Neuronal stem cell (in vitro differentiated cells): ENCODE measurements at regions not wholly inside any gene's neighbourhood (a gene's known extent, or its start where the extent isn't known, plus 50 kb on each side); places are given as distances from the start of the nearest gene placed in this dataset.
A peak's percentile ranks its signal among the peaks of the same experiment; 100 is the strongest.

Experiments
- DNase-seq: peaks from one replicate; pipeline ENCODE4 v3.0.0-alpha.2; 2013; ENCODE audit warnings: low spot score
- H2AFZ ChIP-seq: one replicate; pipeline ENCODE4 v1.6.1; 2013; ENCODE audit warnings: mild to moderate bottlenecking, low read length, inconsistent platforms
- H2AK5ac ChIP-seq: 2 replicates; pipeline ENCODE4 v1.6.1; 2013; ENCODE audit warnings: low read depth, mild to moderate bottlenecking, inconsistent platforms, low read length, moderate library complexity, mixed read lengths
- H2BK120ac ChIP-seq: 2 replicates; pipeline ENCODE4 v1.6.1; 2013; ENCODE audit warnings: low read depth, mild to moderate bottlenecking, inconsistent platforms, low read length, moderate library complexity, mixed read lengths
- H2BK12ac ChIP-seq: one replicate; pipeline ENCODE4 v1.6.1; 2013; ENCODE audit warnings: low read length, inconsistent platforms
- H2BK15ac ChIP-seq: 2 replicates; pipeline ENCODE4 v1.6.1; 2013; ENCODE audit warnings: mild to moderate bottlenecking, low read length, inconsistent platforms, mixed read lengths
- H2BK5ac ChIP-seq: one replicate; pipeline ENCODE4 v1.6.1; 2013; ENCODE audit warnings: inconsistent platforms, mild to moderate bottlenecking, low read length, moderate library complexity
- H3K14ac ChIP-seq: one replicate; pipeline ENCODE4 v1.6.1; 2013; ENCODE audit warnings: low read length, inconsistent platforms
- H3K18ac ChIP-seq: 2 replicates; pipeline ENCODE4 v1.6.1; 2013; ENCODE audit warnings: low read length, inconsistent platforms
- H3K23ac ChIP-seq: 2 replicates; pipeline ENCODE4 v1.6.1; 2013; ENCODE audit warnings: low read depth, mild to moderate bottlenecking, mixed read lengths, low read length, inconsistent platforms; ENCODE audit not compliant: poor library complexity
- H3K27ac ChIP-seq: replicated peaks from 3 replicates; pipeline ENCODE4 v1.5.1; 2013; ENCODE audit warnings: low read length, inconsistent platforms
- H3K27me3 ChIP-seq, 3 experiments: 2 replicates each; pipeline ENCODE4 v1.6.1; 2013; ENCODE audit warnings: low read length in 3 of 3, mild to moderate bottlenecking in 2 of 3, inconsistent platforms in 1 of 3, low read depth in 1 of 3, mixed read lengths in 1 of 3, moderate library complexity in 1 of 3; ENCODE audit not compliant: control insufficient read depth in 3 of 3, insufficient read depth in 3 of 3
- H3K36me3 ChIP-seq, 2 donors: replicated peaks in 1 of 2; 2 replicates each; pipeline ENCODE4 v1.6.1; 2013; ENCODE audit warnings: low read length in 2 of 2; ENCODE audit not compliant: control insufficient read depth in 2 of 2, insufficient read depth in 2 of 2
- H3K4ac ChIP-seq: 2 replicates; pipeline ENCODE4 v1.6.1; 2013; ENCODE audit warnings: inconsistent platforms, mild to moderate bottlenecking, low read length, moderate library complexity
- H3K4me1 ChIP-seq, 2 donors: 1 replicate in 1 of 2; 2 replicates in 1 of 2; pipeline ENCODE4 v1.6.1; 2013; ENCODE audit warnings: low read length in 2 of 2, low read depth in 1 of 2; ENCODE audit not compliant: control insufficient read depth in 2 of 2, insufficient read depth in 1 of 2
- H3K4me2 ChIP-seq: one replicate; pipeline ENCODE4 v1.6.1; 2013; ENCODE audit warnings: mild to moderate bottlenecking, low read length, inconsistent platforms; ENCODE audit not compliant: insufficient read depth, poor library complexity, severe bottlenecking
- H3K4me3 ChIP-seq, 2 donors: 2 replicates each; pipeline ENCODE4 v1.5.1; 2013; ENCODE audit warnings: low read length in 2 of 2, mild to moderate bottlenecking in 2 of 2, inconsistent platforms in 1 of 2, moderate library complexity in 1 of 2
- H3K79me1 ChIP-seq: one replicate; pipeline ENCODE4 v1.6.1; 2013; ENCODE audit warnings: low read depth, mild to moderate bottlenecking, inconsistent platforms, low read length, moderate library complexity
- H3K9ac ChIP-seq: one replicate; pipeline ENCODE4 v1.6.1; 2013; ENCODE audit warnings: mild to moderate bottlenecking, low read depth, low read length, inconsistent platforms; ENCODE audit not compliant: poor library complexity
- H3K9me3 ChIP-seq, 2 donors: replicated peaks in 1 of 2; 2 replicates each; pipeline versions ENCODE3 to v1.6.1; 2013; ENCODE audit warnings: low read length in 2 of 2, mild to moderate bottlenecking in 2 of 2, inconsistent platforms in 1 of 2, low read depth in 1 of 2, mixed read lengths in 1 of 2, moderate library complexity in 1 of 2; ENCODE audit not compliant: control insufficient read depth in 2 of 2, insufficient read depth in 1 of 2
- H4K8ac ChIP-seq: one replicate; pipeline ENCODE4 v1.6.1; 2013; ENCODE audit warnings: low read depth, mild to moderate bottlenecking, inconsistent platforms, low read length, moderate library complexity
- H4K91ac ChIP-seq: one replicate; pipeline ENCODE4 v1.6.1; 2013; ENCODE audit warnings: low read length, low read depth, mild to moderate bottlenecking, inconsistent platforms; ENCODE audit not compliant: poor library complexity
- WGBS, 2 donors: extraction: QIAGEN DNeasy Blood & Tissue Kit; methylation state at CpG; one replicate each; pipeline ENCODE4 v1.1.7; 2013; ENCODE audit warnings: missing lambda C conversion rate in 2 of 2, mixed read lengths in 1 of 2; ENCODE audit not compliant: insufficient read length in 2 of 2, insufficient replicate concordance in 1 of 2; ENCODE audit errors: extremely low coverage in 2 of 2; 5-methylcytosine and 5-hydroxymethylcytosine counted together

GRCh38 chr5:134465816-134466240 is 54.1 kb upstream of the CDKN2AIPNL start:
- H3K4me1 ChIP-seq = peaks cover 4 to 8% of the 10 kb centered on the region in 2 donors
- peak overlapping the region; percentile 19 for H2BK5ac ChIP-seq
- H3K4me3 ChIP-seq = peak overlapping the region; percentile 27 to 72
- no peak overlapping the region for H4K8ac ChIP-seq
- H3K27me3 ChIP-seq = peaks cover 0 to 45% (median 0%) of the 10 kb centered on the region in 3 experiments
- H2BK15ac ChIP-seq = no peak overlapping the region
- no peaks in the 10 kb centered on the region for H3K36me3 ChIP-seq
- H4K91ac ChIP-seq = no peak overlapping the region
- no peak overlapping the region for H3K27ac ChIP-seq
- H2AK5ac ChIP-seq = no peak overlapping the region
- peak; percentile 60 for DNase-seq
- H3K9me3 ChIP-seq = no peaks in the 10 kb centered on the region
- peak overlapping the region; percentile 62 for H3K23ac ChIP-seq
- H3K4me2 ChIP-seq = peak overlapping the region; percentile 94
- H2BK120ac ChIP-seq = no peak overlapping the region
- H3K9ac ChIP-seq = peak overlapping the region; percentile 61
- no CpG with 5 or more reads among the region's 31 CpGs for WGBS, 2 donors
- no peaks in the 10 kb centered on the region for H3K79me1 ChIP-seq
- H2AFZ ChIP-seq = peak overlapping the region; percentile 94
- H3K18ac ChIP-seq = peak overlapping the region; percentile 92
- H3K4ac ChIP-seq = no peak overlapping the region
- H3K14ac ChIP-seq = no peak overlapping the region
- H2BK12ac ChIP-seq = no peak overlapping the region

GRCh38 chr5:134464988-134465815 is 53.5 kb upstream of the CDKN2AIPNL start:
- no peak overlapping the region for H2BK120ac ChIP-seq
- no peaks in the 10 kb centered on the region for H3K79me1 ChIP-seq
- H4K91ac ChIP-seq = no peak overlapping the region
- no peak overlapping the region for H3K27ac ChIP-seq
- peak overlapping the region; percentile 66 for H3K18ac ChIP-seq
- H2BK5ac ChIP-seq = no peak overlapping the region
- peaks cover 0 to 49% (median 0%) of the 10 kb centered on the region in 3 experiments for H3K27me3 ChIP-seq
- no peaks in the 10 kb centered on the region for H3K9me3 ChIP-seq
- no peak overlapping the region for H2BK12ac ChIP-seq
- peak overlapping the region; percentile 25 for H4K8ac ChIP-seq
- no peak overlapping the region for H2AK5ac ChIP-seq
- no peaks in the 10 kb centered on the region for H3K36me3 ChIP-seq
- no peak overlapping the region for H3K4me2 ChIP-seq
- H3K4me1 ChIP-seq = peaks cover 4 to 8% of the 10 kb centered on the region in 2 donors
- H3K4ac ChIP-seq = no peak overlapping the region
- no peak overlapping the region for H3K23ac ChIP-seq
- no peak overlapping the region for H3K9ac ChIP-seq
- WGBS, 2 donors = no CpG with 5 or more reads among the region's 10 CpGs
- no peak overlapping the region for H2BK15ac ChIP-seq
- DNase-seq = no peak
- H3K4me3 ChIP-seq = no peak overlapping the region
- H3K14ac ChIP-seq = no peak overlapping the region
- H2AFZ ChIP-seq = peak overlapping the region; percentile 94

- DNase-seq = no peak
- no peak overlapping the region for H2BK120ac ChIP-seq
- no peaks in the 10 kb centered on the region for H3K9me3 ChIP-seq
- H3K4me3 ChIP-seq = no peak overlapping the region
- H3K27me3 ChIP-seq = peaks cover 0 to 49% (median 0%) of the 10 kb centered on the region in 3 experiments
- no peak overlapping the region for H4K8ac ChIP-seq
- H3K14ac ChIP-seq = no peak overlapping the region
- no peak overlapping the region for H3K4ac ChIP-seq
- no peak overlapping the region for H3K27ac ChIP-seq
- no peaks in the 10 kb centered on the region for H3K36me3 ChIP-seq
- H2BK5ac ChIP-seq = no peak overlapping the region
- H4K91ac ChIP-seq = no peak overlapping the region
- H3K79me1 ChIP-seq = no peaks in the 10 kb centered on the region
- H3K4me2 ChIP-seq = no peak overlapping the region
- no peak overlapping the region for H2AK5ac ChIP-seq
- H3K23ac ChIP-seq = no peak overlapping the region
- H2BK15ac ChIP-seq = no peak overlapping the region
- H3K18ac ChIP-seq = no peak overlapping the region
- no peak overlapping the region for H2BK12ac ChIP-seq
- H3K4me1 ChIP-seq = peaks cover 4 to 8% of the 10 kb centered on the region in 2 donors
- no peak overlapping the region for H2AFZ ChIP-seq
- WGBS, 2 donors = no CpG with 5 or more reads among the region's 10 CpGs
- H3K9ac ChIP-seq = no peak overlapping the region
Measured at GRCh38 chr5:134463991-134464760, 52.5 kb upstream of the CDKN2AIPNL start.

GRCh38 chr5:134463176-134463720 is 51.6 kb upstream of the CDKN2AIPNL start:
- WGBS, 2 donors = no CpG with 5 or more reads among the region's 7 CpGs
- no peak overlapping the region for H2BK15ac ChIP-seq

More at GRCh38 chr5:134463176-134463720, 51.6 kb upstream of the CDKN2AIPNL start:
- no peak overlapping the region for H3K27ac ChIP-seq
- H4K91ac ChIP-seq = no peak overlapping the region
- H4K8ac ChIP-seq = no peak overlapping the region
- DNase-seq = no peak
- H3K4me3 ChIP-seq = no peak overlapping the region
- H3K4me1 ChIP-seq = peaks cover 4 to 8% of the 10 kb centered on the region in 2 donors
- H3K27me3 ChIP-seq = peaks cover 0 to 43% (median 0%) of the 10 kb centered on the region in 3 experiments
- H2BK120ac ChIP-seq = no peak overlapping the region
- no peak overlapping the region for H2BK12ac ChIP-seq
- H3K4me2 ChIP-seq = no peak overlapping the region
- no peaks in the 10 kb centered on the region for H3K36me3 ChIP-seq
- no peak overlapping the region for H3K9ac ChIP-seq
- H3K18ac ChIP-seq = no peak overlapping the region
- no peaks in the 10 kb centered on the region for H3K9me3 ChIP-seq
- H3K4ac ChIP-seq = no peak overlapping the region
- no peak overlapping the region for H3K23ac ChIP-seq
- no peak overlapping the region for H2AFZ ChIP-seq
- no peaks in the 10 kb centered on the region for H3K79me1 ChIP-seq
- no peak overlapping the region for H2BK5ac ChIP-seq
- H2AK5ac ChIP-seq = no peak overlapping the region
- H3K14ac ChIP-seq = no peak overlapping the region
